GM12878 (cell line): ENCODE measurements at regions not wholly inside any gene's neighbourhood (a gene's known extent, or its start where the extent isn't known, plus 50 kb on each side); places are given as distances from the start of the nearest gene placed in this dataset.

ENCODE experiments used
- ATAC-seq: fragments of 200-7000 bp; cut with Tn5 transposase; 3 replicates; pipeline ENCODE4 v1.9.1; 2020; ENCODE audit warnings: mild to moderate bottlenecking, moderate library complexity
- BruUV-seq: library from RNA; stranded (reverse); fragments of 400-500 nt; replicated peaks from 2 replicates; lab custom pipeline; 2021; lab: Mats Ljungman, UMichigan
- CTCF ChIA-PET: fragments of 300-600 bp; sonication (Branson Sonifier 250); formaldehyde crosslinking; extraction: SDS; loops from one replicate; lab custom pipeline; 2021; ENCODE audit warnings: inconsistent platforms; lab: Yijun Ruan, JAX
- POLR2A ChIA-PET: fragments of 350-600 bp; formaldehyde crosslinking; extraction: SDS; loops from one replicate; lab custom pipeline; 2021; ENCODE audit warnings: inconsistent platforms; lab: Charles Lee
- RAD21 ChIA-PET: fragments of 300-600 bp; sonication (Branson Sonifier 250); formaldehyde crosslinking; loops from one replicate; lab custom pipeline; 2023; ENCODE audit warnings: antibody characterized with exemption; ENCODE audit not compliant: unreplicated experiment; lab: Charles Lee
- SMC1A ChIA-PET: fragments of 300-600 bp; sonication (Branson Sonifier 250); formaldehyde crosslinking; loops from one replicate; lab custom pipeline; 2023; ENCODE audit not compliant: unreplicated experiment, uncharacterized antibody; lab: Charles Lee
- DNase-seq: peaks from one replicate; pipeline ENCODE4 v3.0.0-alpha.2; 2011; ENCODE audit warnings: low read depth, low spot score
- FAIRE-seq: peaks from 3 replicates; lab custom pipeline; 2011; peaks lifted over from hg19 to GRCh38; lab: Jason Lieb, UNC
- H2AFZ ChIP-seq: 2 replicates; pipeline ENCODE4 v1.6.0; 2011; ENCODE audit warnings: low read depth, low read length, control low read depth; ENCODE audit not compliant: control insufficient read depth
- H3K27ac ChIP-seq: 2 replicates; pipeline ENCODE4 v1.5.1; 2011; ENCODE audit warnings: control low read depth; ENCODE audit not compliant: control insufficient read depth, insufficient read depth
- H3K27me3 ChIP-seq, 2 experiments: replicated peaks in 1 of 2; 2 replicates each; pipeline versions ENCODE4 v1.6.0 to v1.6.1; 2011; ENCODE audit warnings: low read length in 1 of 2; ENCODE audit not compliant: control insufficient read depth in 2 of 2, insufficient read depth in 2 of 2
- H3K36me3 ChIP-seq, 2 experiments: 2 replicates each; pipeline ENCODE4 v1.5.1; 2011; ENCODE audit warnings: low read length in 1 of 2; ENCODE audit not compliant: control insufficient read depth in 2 of 2, insufficient read depth in 2 of 2
- H3K4me1 ChIP-seq: 2 replicates; pipeline ENCODE4 v1.6.1; 2011; ENCODE audit warnings: mild to moderate bottlenecking, low read length, moderate library complexity, mixed read lengths; ENCODE audit not compliant: control insufficient read depth, insufficient read depth
- H3K4me2 ChIP-seq: 2 replicates; pipeline ENCODE4 v1.6.0; 2011; ENCODE audit warnings: control low read depth; ENCODE audit not compliant: control insufficient read depth, insufficient read depth
- H3K4me3 ChIP-seq: fragments of 200-600 bp; sonication (generic); 2 replicates; pipeline ENCODE4 v1.5.1; 2016
- H3K79me2 ChIP-seq: 2 replicates; pipeline ENCODE4 v1.6.0; 2011; ENCODE audit warnings: low read length; ENCODE audit not compliant: control insufficient read depth, insufficient read depth
- H3K9ac ChIP-seq: 2 replicates; pipeline ENCODE4 v1.8.0; 2011; ENCODE audit warnings: low read length, control low read depth, mixed read lengths; ENCODE audit not compliant: control insufficient read depth, insufficient read depth
- H3K9me3 ChIP-seq: replicated peaks from 3 replicates; pipeline ENCODE4 v1.5.1; 2011; ENCODE audit warnings: mild to moderate bottlenecking, low read length; ENCODE audit not compliant: control insufficient read depth, insufficient read depth
- H4K20me1 ChIP-seq: 2 replicates; pipeline ENCODE4 v1.6.0; 2011; ENCODE audit not compliant: control insufficient read depth, insufficient read depth
- CBFB ChIP-seq: IDR thresholded peaks from 2 replicates; pipeline ENCODE4 v1.6.1; 2016; ENCODE audit warnings: antibody characterized with exemption, low read depth
- CBX5 ChIP-seq: sonication (generic); IDR thresholded peaks from 2 replicates; pipeline ENCODE4 v1.6.1; 2016; ENCODE audit warnings: low read depth, moderate library complexity, mild to moderate bottlenecking, inconsistent platforms
- HCFC1 ChIP-seq: fragments of 150-350 bp; IDR thresholded peaks from 2 replicates; pipeline ENCODE4 v1.6.1; 2014; ENCODE audit warnings: low read length
- IKZF1 ChIP-seq: fragments of 450-650 bp; conservative IDR thresholded peaks from 2 replicates; pipeline ENCODE4 v1.6.1; 2017; ENCODE audit warnings: antibody characterized with exemption, mild to moderate bottlenecking
- IRF4 ChIP-seq: IDR thresholded peaks from 2 replicates; pipeline ENCODE4 v1.6.1; 2011; ENCODE audit warnings: low read depth, low read length
- POU2F2 ChIP-seq: IDR thresholded peaks from 3 replicates; pipeline ENCODE4 v1.6.1; 2011; ENCODE audit warnings: low read depth, mild to moderate bottlenecking, low read length, borderline replicate concordance
- SMAD5 ChIP-seq: IDR thresholded peaks from 2 replicates; pipeline ENCODE4 v1.6.1; 2016; ENCODE audit warnings: antibody characterized with exemption, low read depth
- TCF3 ChIP-seq: IDR thresholded peaks from 2 replicates; pipeline ENCODE4 v1.6.1; 2012; ENCODE audit warnings: low read depth, mild to moderate bottlenecking, low read length, borderline replicate concordance; ENCODE audit not compliant: insufficient read depth
- ZBED1 ChIP-seq: IDR thresholded peaks from 2 replicates; pipeline ENCODE4 v1.6.1; 2016; ENCODE audit warnings: borderline replicate concordance
- ZNF207 ChIP-seq: fragments of 450-650 bp; IDR thresholded peaks from 2 replicates; pipeline ENCODE4 v1.6.1; 2014; ENCODE audit warnings: antibody characterized with exemption, mild to moderate bottlenecking, borderline replicate concordance
- ZNF384 ChIP-seq: IDR thresholded peaks from 2 replicates; pipeline ENCODE4 v1.6.1; 2012; ENCODE audit warnings: low read depth, mild to moderate bottlenecking, low read length, improper control_type of control experiment, borderline replicate concordance
- ZZZ3 ChIP-seq: IDR thresholded peaks from 2 replicates; pipeline ENCODE4 v1.6.1; 2011; ENCODE audit warnings: low read depth; ENCODE audit not compliant: control insufficient read depth, insufficient read length
- WGBS: methylation state at CpG from one replicate; pipeline ENCODE4 v1.1.6; 2016; ENCODE audit warnings: low lambda C conversion rate; ENCODE audit not compliant: insufficient replicate concordance, insufficient coverage; ENCODE audit errors: missing lambda C conversion rate; 5-methylcytosine and 5-hydroxymethylcytosine counted together
- in situ Hi-C: fragments of 300-500 bp; cut with MboI; formaldehyde crosslinking; loops from 9 replicates; pipeline ENCODE4 v1.14.3; 2018; ENCODE audit warnings: mixed read lengths
- intact Hi-C: fragments of 100-400 bp; cut with micrococcal nuclease; formaldehyde crosslinking; loops from one replicate; pipeline ENCODE4 v1.14.2; 2022; ENCODE audit not compliant: unreplicated experiment
- TF ChIP-seq, protein P1 (sequence below): IDR thresholded peaks from 2 replicates; pipeline ENCODE4 v1.6.1; 2012; ENCODE audit warnings: low read depth, low read length, improper control_type of control experiment
- TF ChIP-seq, protein P2 (sequence below): fragments of 450-650 bp; IDR thresholded peaks from 2 replicates; pipeline ENCODE4 v1.6.1; 2017; ENCODE audit warnings: borderline replicate concordance
- TF ChIP-seq, protein P3 (sequence below): fragments of 450-650 bp; IDR thresholded peaks from 2 replicates; pipeline ENCODE4 v1.6.1; 2017; ENCODE audit warnings: mild to moderate bottlenecking, moderate library complexity

DNA sequence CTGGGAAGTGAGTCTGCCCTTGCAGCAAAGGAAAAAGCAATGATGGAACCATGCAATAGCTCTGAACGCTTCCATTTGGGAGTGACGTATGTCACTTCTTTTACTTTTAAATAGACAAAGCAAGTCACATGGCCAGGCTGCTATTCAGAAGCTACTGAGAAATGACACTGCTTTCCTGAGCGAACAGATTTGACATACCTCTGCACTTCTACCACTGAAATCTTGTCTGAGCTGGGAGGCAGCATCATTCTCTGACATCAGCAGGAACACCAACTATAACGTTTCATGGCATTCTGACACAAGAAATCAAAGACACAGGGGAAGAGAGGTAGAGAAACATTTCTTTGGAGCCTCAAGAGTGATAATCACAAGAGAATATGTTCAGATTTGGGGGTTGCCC lies 271.1 kb downstream of the SNX13 start (continued):
- no peak for TF ChIP-seq CBX5
- no peak for TF ChIP-seq CBFB
- no peak for TF ChIP-seq ZNF384
- TF ChIP-seq POU2F2 = no peak
- no peak for TF ChIP-seq IRF4
- TF ChIP-seq ZNF207 = no peak
- TF ChIP-seq, all 136 proteins: peak for 0

DNA sequence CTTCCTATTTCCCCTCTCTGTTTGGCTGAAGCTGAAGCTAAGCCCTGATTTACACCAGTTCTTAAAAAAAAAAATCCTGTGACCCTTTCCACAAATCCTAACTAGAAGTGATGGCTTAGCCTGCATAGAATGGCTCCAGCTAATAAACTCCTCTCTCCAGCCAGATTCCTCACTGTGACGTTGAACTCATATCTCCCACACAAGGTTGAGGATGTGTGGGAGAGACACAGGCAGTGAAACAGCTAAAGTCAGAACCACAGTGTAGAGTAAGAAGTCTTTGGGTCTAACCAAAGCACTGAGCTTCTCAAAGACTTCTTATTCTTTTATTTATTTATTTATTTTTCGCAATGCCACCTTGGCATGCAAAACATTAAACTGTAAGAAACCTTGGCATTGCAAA lies 268.3 kb downstream of the SNX13 start:
- ATAC-seq (no peak), DNase-seq (no peak), FAIRE-seq (no peak)
- H2AFZ ChIP-seq = no peak overlapping the region
- H3K79me2 ChIP-seq = no peaks in the 10 kb centered on the region
- ChIA-PET CTCF (interaction anchor here (0.5 to 0.9 kb wide), 4 partner anchors 8 to 196 kb away, joined by 4 to 7 read pairs (median 5); no protein-coding TSS in a partner anchor), RAD21 (no interaction called here), POLR2A (interaction anchor here (0.6 kb wide), 1 partner anchor 984 kb away, joined by 3 read pairs; no protein-coding TSS in a partner anchor), SMC1A (interaction anchor here (0.7 to 3.4 kb wide), 4 partner anchors 8 to 92 kb away, joined by 3 to 19 read pairs (median 4); no protein-coding TSS in a partner anchor)
- in situ Hi-C loops (no loop called here), intact Hi-C loops (no loop called here)
- BruUV-seq = no TSS peak
- no peaks in the 10 kb centered on the region for H3K4me1 ChIP-seq
- no peak overlapping the region for H3K4me3 ChIP-seq
- 0% methylated on average over 2 of the region's 2 CpGs for WGBS
- H3K27ac ChIP-seq = no peak overlapping the region
- H3K9ac ChIP-seq = no peak overlapping the region
- no peaks in the 10 kb centered on the region for H3K36me3 ChIP-seq
- H3K27me3 ChIP-seq = peaks cover 0 to 2% of the 10 kb centered on the region in 2 experiments; a peak in 1 of 4 replicates
- H3K4me2 ChIP-seq = no peak overlapping the region
- H4K20me1 ChIP-seq = no peaks in the 10 kb centered on the region
- H3K9me3 ChIP-seq = no peaks in the 10 kb centered on the region
- TF ChIP-seq IKZF1 (no peak), ZZZ3 (no peak), HCFC1 (no peak), SMAD5 (no peak), ZBED1 (no peak), TCF3 (no peak)
- TF ChIP-seq, protein P1, sequence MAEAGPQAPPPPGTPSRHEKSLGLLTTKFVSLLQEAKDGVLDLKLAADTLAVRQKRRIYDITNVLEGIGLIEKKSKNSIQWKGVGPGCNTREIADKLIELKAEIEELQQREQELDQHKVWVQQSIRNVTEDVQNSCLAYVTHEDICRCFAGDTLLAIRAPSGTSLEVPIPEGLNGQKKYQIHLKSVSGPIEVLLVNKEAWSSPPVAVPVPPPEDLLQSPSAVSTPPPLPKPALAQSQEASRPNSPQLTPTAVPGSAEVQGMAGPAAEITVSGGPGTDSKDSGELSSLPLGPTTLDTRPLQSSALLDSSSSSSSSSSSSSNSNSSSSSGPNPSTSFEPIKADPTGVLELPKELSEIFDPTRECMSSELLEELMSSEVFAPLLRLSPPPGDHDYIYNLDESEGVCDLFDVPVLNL = no peak
- TF ChIP-seq, protein P2, sequence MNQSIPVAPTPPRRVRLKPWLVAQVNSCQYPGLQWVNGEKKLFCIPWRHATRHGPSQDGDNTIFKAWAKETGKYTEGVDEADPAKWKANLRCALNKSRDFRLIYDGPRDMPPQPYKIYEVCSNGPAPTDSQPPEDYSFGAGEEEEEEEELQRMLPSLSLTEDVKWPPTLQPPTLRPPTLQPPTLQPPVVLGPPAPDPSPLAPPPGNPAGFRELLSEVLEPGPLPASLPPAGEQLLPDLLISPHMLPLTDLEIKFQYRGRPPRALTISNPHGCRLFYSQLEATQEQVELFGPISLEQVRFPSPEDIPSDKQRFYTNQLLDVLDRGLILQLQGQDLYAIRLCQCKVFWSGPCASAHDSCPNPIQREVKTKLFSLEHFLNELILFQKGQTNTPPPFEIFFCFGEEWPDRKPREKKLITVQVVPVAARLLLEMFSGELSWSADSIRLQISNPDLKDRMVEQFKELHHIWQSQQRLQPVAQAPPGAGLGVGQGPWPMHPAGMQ = no peak
- TF ChIP-seq, protein P3, sequence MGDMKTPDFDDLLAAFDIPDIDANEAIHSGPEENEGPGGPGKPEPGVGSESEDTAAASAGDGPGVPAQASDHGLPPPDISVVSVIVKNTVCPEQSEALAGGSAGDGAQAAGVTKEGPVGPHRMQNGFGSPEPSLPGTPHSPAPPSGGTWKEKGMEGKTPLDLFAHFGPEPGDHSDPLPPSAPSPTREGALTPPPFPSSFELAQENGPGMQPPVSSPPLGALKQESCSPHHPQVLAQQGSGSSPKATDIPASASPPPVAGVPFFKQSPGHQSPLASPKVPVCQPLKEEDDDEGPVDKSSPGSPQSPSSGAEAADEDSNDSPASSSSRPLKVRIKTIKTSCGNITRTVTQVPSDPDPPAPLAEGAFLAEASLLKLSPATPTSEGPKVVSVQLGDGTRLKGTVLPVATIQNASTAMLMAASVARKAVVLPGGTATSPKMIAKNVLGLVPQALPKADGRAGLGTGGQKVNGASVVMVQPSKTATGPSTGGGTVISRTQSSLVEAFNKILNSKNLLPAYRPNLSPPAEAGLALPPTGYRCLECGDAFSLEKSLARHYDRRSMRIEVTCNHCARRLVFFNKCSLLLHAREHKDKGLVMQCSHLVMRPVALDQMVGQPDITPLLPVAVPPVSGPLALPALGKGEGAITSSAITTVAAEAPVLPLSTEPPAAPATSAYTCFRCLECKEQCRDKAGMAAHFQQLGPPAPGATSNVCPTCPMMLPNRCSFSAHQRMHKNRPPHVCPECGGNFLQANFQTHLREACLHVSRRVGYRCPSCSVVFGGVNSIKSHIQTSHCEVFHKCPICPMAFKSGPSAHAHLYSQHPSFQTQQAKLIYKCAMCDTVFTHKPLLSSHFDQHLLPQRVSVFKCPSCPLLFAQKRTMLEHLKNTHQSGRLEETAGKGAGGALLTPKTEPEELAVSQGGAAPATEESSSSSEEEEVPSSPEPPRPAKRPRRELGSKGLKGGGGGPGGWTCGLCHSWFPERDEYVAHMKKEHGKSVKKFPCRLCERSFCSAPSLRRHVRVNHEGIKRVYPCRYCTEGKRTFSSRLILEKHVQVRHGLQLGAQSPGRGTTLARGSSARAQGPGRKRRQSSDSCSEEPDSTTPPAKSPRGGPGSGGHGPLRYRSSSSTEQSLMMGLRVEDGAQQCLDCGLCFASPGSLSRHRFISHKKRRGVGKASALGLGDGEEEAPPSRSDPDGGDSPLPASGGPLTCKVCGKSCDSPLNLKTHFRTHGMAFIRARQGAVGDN = no peak
